GM23248 (cell line): ENCODE measurements at regions not wholly inside any gene's neighbourhood (a gene's known extent, or its start where the extent isn't known, plus 50 kb on each side); places are given as distances from the start of the nearest gene placed in this dataset.
"Not testable (repeated sequence)": the region's sequence is repeated elsewhere in the genome, so short reads cannot be mapped to it uniquely, and the experiment has no call there.

Source experiments
- EZH2 ChIP-seq: fragments of 200-600 bp; sonication (generic); IDR thresholded peaks from 2 replicates; pipeline ENCODE4 v1.6.1; 2018; ENCODE audit warnings: antibody characterized with exemption, mild to moderate bottlenecking; ENCODE audit not compliant: insufficient read depth, poor library complexity, severe bottlenecking
- EZH2phosphoT487 ChIP-seq: fragments of 200-600 bp; sonication (generic); IDR thresholded peaks from 2 replicates; pipeline ENCODE4 v1.6.1; 2018; ENCODE audit warnings: antibody characterized with exemption, moderate library complexity, mild to moderate bottlenecking, low read depth; ENCODE audit not compliant: insufficient read depth

GRCh38 chr10:63984061-63984460 is 462.9 kb downstream of the REEP3 start:
- not testable (repeated sequence) for TF ChIP-seq EZH2, EZH2phosphoT487
